ENCODE measurements at regions not wholly inside any gene's neighbourhood (a gene's known extent, or its start where the extent isn't known, plus 50 kb on each side); places are given as distances from the start of the nearest gene placed in this dataset.

DNA sequence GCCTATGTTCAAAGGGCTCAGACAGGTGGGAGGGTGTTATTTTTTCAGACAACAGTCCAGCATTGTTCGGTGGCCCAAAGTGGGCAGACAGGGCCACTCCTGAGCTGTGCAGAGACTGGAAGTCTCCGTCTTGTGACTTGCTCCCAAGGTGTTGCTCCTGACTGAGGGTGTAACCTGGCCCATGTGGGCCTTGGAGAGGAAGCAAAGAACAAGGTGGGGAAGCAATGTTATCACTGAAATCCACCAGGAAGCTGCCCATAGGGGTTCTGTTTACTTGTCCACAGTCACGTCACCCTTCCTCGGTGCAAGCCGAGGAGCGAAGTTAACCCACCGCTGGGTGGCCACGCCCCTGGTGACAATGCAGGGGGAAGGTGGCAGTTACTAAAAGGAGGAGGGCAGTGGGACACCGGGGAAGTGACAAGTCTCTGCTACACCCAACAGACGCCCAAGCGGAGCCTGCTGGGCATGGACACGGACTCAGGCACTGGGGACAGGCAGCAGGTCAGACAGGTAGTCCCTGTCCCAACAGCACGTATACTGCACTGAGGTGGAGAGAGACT is 311.6 kb upstream of the MKI67 start:
- TF ChIP-seq, protein P1, sequence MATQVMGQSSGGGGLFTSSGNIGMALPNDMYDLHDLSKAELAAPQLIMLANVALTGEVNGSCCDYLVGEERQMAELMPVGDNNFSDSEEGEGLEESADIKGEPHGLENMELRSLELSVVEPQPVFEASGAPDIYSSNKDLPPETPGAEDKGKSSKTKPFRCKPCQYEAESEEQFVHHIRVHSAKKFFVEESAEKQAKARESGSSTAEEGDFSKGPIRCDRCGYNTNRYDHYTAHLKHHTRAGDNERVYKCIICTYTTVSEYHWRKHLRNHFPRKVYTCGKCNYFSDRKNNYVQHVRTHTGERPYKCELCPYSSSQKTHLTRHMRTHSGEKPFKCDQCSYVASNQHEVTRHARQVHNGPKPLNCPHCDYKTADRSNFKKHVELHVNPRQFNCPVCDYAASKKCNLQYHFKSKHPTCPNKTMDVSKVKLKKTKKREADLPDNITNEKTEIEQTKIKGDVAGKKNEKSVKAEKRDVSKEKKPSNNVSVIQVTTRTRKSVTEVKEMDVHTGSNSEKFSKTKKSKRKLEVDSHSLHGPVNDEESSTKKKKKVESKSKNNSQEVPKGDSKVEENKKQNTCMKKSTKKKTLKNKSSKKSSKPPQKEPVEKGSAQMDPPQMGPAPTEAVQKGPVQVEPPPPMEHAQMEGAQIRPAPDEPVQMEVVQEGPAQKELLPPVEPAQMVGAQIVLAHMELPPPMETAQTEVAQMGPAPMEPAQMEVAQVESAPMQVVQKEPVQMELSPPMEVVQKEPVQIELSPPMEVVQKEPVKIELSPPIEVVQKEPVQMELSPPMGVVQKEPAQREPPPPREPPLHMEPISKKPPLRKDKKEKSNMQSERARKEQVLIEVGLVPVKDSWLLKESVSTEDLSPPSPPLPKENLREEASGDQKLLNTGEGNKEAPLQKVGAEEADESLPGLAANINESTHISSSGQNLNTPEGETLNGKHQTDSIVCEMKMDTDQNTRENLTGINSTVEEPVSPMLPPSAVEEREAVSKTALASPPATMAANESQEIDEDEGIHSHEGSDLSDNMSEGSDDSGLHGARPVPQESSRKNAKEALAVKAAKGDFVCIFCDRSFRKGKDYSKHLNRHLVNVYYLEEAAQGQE (IDR thresholded peaks at IDR 0.05; ENCODE audit: insufficient read depth in 1 of 2, low read depth in 2 of 2, low read length in 2 of 2): no peak
- no peak for TF ChIP-seq SIN3A (IDR thresholded peaks at IDR 0.05; ENCODE audit: borderline replicate concordance, insufficient read depth, low read length)
- no peak for TF ChIP-seq TAF1 (IDR thresholded peaks at IDR 0.05; ENCODE audit: borderline replicate concordance, insufficient read depth, low read length)

Measured in PFSK-1 (cell line).